Trophoblast cell (in vitro differentiated cells and primary cell): ENCODE measurements at regions not wholly inside any gene's neighbourhood (a gene's known extent, or its start where the extent isn't known, plus 50 kb on each side); places are given as distances from the start of the nearest gene placed in this dataset.

Source experiments
- DNase-seq, 2 donors: peaks; one replicate each; pipeline ENCODE4 v3.0.0-alpha.2; 2016
- H2AFZ ChIP-seq: 2 replicates; pipeline ENCODE4 v1.6.1; 2013; ENCODE audit warnings: low read length, moderate library complexity, mild to moderate bottlenecking; ENCODE audit not compliant: insufficient read depth, poor library complexity
- H2AK5ac ChIP-seq: 2 replicates; pipeline ENCODE4 v1.6.1; 2013; ENCODE audit warnings: mild to moderate bottlenecking, low read length
- H2BK120ac ChIP-seq: 2 replicates; pipeline ENCODE4 v1.6.1; 2013; ENCODE audit warnings: low read length, mild to moderate bottlenecking, moderate library complexity; ENCODE audit not compliant: insufficient read depth, poor library complexity
- H2BK12ac ChIP-seq: 2 replicates; pipeline ENCODE4 v1.6.1; 2013; ENCODE audit warnings: mild to moderate bottlenecking, low read length, moderate library complexity
- H2BK5ac ChIP-seq: 2 replicates; pipeline ENCODE4 v1.6.1; 2013; ENCODE audit warnings: low read length, low read depth, moderate library complexity, mild to moderate bottlenecking; ENCODE audit not compliant: poor library complexity
- H3K14ac ChIP-seq: 2 replicates; pipeline ENCODE4 v1.6.1; 2013; ENCODE audit warnings: mild to moderate bottlenecking, low read length
- H3K18ac ChIP-seq: 2 replicates; pipeline ENCODE4 v1.6.1; 2013; ENCODE audit warnings: mild to moderate bottlenecking, low read length
- H3K23ac ChIP-seq: 2 replicates; pipeline ENCODE4 v1.6.1; 2013; ENCODE audit warnings: low read length
- H3K27ac ChIP-seq: 2 replicates; pipeline ENCODE4 v1.5.1; 2013; ENCODE audit warnings: low read depth, mild to moderate bottlenecking, inconsistent platforms, low read length, moderate library complexity
- H3K27me3 ChIP-seq: 2 replicates; pipeline ENCODE4 v1.6.1; 2013; ENCODE audit warnings: inconsistent platforms, mild to moderate bottlenecking, low read length, moderate library complexity; ENCODE audit not compliant: insufficient read depth
- H3K36me3 ChIP-seq, 2 experiments: 1 replicate in 1 of 2; 2 replicates in 1 of 2; pipeline ENCODE4 v1.6.1; 2013; ENCODE audit warnings: low read length in 2 of 2, mild to moderate bottlenecking in 2 of 2, moderate library complexity in 1 of 2; ENCODE audit not compliant: insufficient read depth in 2 of 2, control insufficient read depth in 1 of 2
- H3K4ac ChIP-seq: 2 replicates; pipeline ENCODE4 v1.6.1; 2013; ENCODE audit warnings: low read depth, mild to moderate bottlenecking, low read length, moderate library complexity
- H3K4me1 ChIP-seq, 2 experiments: 1 replicate in 1 of 2; 2 replicates in 1 of 2; pipeline ENCODE4 v1.6.1; 2013; ENCODE audit warnings: low read length in 2 of 2, mild to moderate bottlenecking in 2 of 2, moderate library complexity in 1 of 2; ENCODE audit not compliant: insufficient read depth in 2 of 2, control insufficient read depth in 1 of 2
- H3K4me2 ChIP-seq: 2 replicates; pipeline ENCODE4 v1.6.1; 2013; ENCODE audit warnings: inconsistent platforms, mild to moderate bottlenecking, low read length, moderate library complexity
- H3K4me3 ChIP-seq: 2 replicates; pipeline ENCODE4 v1.5.1; 2013; ENCODE audit warnings: mild to moderate bottlenecking, low read depth, low read length, inconsistent platforms
- H3K79me1 ChIP-seq: one replicate; pipeline ENCODE4 v1.6.1; 2013; ENCODE audit warnings: low read length
- H3K79me2 ChIP-seq: 2 replicates; pipeline ENCODE4 v1.6.1; 2013; ENCODE audit warnings: low read length, mild to moderate bottlenecking; ENCODE audit not compliant: control insufficient read depth, insufficient read depth, poor library complexity
- H3K9ac ChIP-seq: 2 replicates; pipeline ENCODE4 v1.6.1; 2013; ENCODE audit warnings: mild to moderate bottlenecking, low read length
- H3K9me3 ChIP-seq: 2 replicates; pipeline ENCODE4 v1.6.1; 2013; ENCODE audit warnings: low read depth, mild to moderate bottlenecking, control low read depth, inconsistent platforms, low read length; ENCODE audit not compliant: insufficient read depth
- H4K12ac ChIP-seq: 2 replicates; pipeline ENCODE4 v1.6.1; 2013; ENCODE audit warnings: low read depth, mild to moderate bottlenecking, low read length, moderate library complexity
- H4K8ac ChIP-seq: 2 replicates; pipeline ENCODE4 v1.6.1; 2013; ENCODE audit warnings: low read depth, mild to moderate bottlenecking, low read length, moderate library complexity
- H4K91ac ChIP-seq: one replicate; pipeline ENCODE4 v1.6.1; 2013; ENCODE audit warnings: low read depth, mild to moderate bottlenecking, low read length, moderate library complexity
- WGBS: extraction: QIAGEN DNeasy Blood & Tissue Kit; methylation state at CpG from one replicate; pipeline ENCODE4 v1.1.7; 2013; ENCODE audit warnings: missing lambda C conversion rate; ENCODE audit not compliant: insufficient read length, insufficient coverage; ENCODE audit errors: extremely low coverage; 5-methylcytosine and 5-hydroxymethylcytosine counted together

DNA sequence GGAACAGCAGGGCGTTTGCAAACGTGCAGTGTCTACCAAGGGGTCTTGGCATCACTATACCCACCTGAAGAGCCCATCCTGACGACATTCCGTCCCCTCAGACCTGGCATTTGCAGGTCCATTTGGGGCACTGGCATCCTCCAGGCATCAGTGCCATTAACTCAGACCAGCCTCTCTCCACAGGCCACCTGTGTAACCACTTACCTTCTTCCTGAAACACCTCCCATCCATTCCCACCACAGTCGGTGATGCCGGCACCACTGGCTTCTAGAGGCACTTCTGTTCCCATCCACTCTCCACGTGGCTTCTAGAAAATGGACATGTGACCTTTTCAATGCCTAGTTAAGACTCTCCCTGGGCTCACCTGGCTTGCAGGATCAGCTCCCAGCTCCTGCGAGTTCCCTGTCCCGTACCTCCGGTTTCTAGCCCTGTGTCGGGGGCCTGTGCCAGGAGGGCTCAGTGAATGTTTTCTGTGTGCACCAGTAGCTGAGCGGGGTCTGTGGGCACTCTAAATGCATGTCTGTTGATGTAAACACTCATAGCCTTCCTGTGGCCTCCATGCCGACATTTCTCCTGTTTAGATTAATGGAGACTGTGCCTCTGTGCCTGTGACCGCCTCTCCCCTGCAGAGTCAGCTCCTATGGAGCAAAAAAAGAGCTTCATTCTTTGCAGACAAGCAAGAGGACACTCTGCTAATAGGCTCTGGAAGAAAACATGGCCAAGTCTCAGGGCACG lies 458.0 kb upstream of the HS6ST1 start:
- no peak overlapping the region for H2AK5ac ChIP-seq
- no peak overlapping the region for H2BK12ac ChIP-seq
- H3K27ac ChIP-seq: no peak overlapping the region
- DNase-seq: no peak
- peaks cover 2% of the 10 kb centered on the region for H3K9me3 ChIP-seq
- no peak overlapping the region for H3K23ac ChIP-seq
- H3K14ac ChIP-seq: no peak overlapping the region
- H3K4ac ChIP-seq: no peak overlapping the region
- H4K12ac ChIP-seq: no peak overlapping the region
- H3K4me3 ChIP-seq: no peak overlapping the region
- H4K91ac ChIP-seq: no peak overlapping the region
- H3K18ac ChIP-seq: no peak overlapping the region
- no peak overlapping the region for H3K4me2 ChIP-seq
- H4K8ac ChIP-seq: no peak overlapping the region
- H3K79me2 ChIP-seq: no peaks in the 10 kb centered on the region
- H3K9ac ChIP-seq: no peak overlapping the region
- no CpG with 5 or more reads among the region's 15 CpGs for WGBS
- no peaks in the 10 kb centered on the region for H3K79me1 ChIP-seq
- no peaks in the 10 kb centered on the region for H3K4me1 ChIP-seq
- no peak overlapping the region for H2AFZ ChIP-seq
- H3K36me3 ChIP-seq: no peaks in the 10 kb centered on the region
- no peaks in the 10 kb centered on the region for H3K27me3 ChIP-seq
- no peak overlapping the region for H2BK120ac ChIP-seq
- no peak overlapping the region for H2BK5ac ChIP-seq

DNA sequence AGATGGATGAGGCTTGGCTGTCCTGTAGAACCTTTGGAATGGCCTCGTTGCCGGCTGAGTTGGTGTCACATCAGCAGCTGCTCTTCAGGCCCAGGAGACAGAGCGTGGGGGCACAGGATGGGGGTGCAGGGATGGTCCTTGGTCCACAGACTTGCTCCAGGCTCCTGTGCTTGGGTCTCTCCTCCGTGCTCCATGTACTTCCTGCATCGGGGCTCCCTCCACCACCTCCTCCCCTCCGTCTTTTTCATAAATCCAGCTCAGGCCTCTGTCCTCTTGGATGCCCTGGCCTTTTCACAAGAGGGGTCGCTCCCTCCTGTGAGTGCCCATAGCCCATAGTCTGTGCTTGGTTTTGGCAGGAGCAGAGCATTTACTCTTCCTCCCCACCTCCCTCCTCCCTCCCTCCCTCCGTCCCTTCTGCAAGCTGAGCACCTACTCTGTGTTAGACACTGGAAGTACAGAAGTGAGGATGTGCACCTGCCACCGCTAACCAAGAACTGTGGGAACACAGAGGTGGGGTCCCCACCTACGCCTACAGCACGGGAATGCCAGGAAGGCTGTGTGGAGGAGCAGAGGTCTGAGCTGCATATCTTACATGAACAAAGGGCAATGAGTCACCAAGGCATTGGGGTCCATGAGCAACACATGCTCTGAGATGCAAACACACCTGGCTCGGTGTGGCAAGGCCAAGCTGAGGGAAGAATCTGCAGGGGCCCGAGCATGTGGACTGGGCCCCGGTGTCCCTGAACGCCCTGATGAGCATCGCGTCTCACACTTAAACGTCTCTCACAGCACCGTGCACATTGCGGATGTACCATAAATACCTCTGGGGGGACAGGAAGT lies 458.7 kb upstream of the HS6ST1 start:
- H3K4ac ChIP-seq: no peak overlapping the region
- peaks cover 2% of the 10 kb centered on the region for H3K9me3 ChIP-seq
- no peak overlapping the region for H4K12ac ChIP-seq
- H2BK12ac ChIP-seq: no peak overlapping the region
- WGBS: no CpG with 5 or more reads among the region's 20 CpGs
- H2BK5ac ChIP-seq: no peak overlapping the region
- DNase-seq: no peak
- H2AK5ac ChIP-seq: no peak overlapping the region
- no peaks in the 10 kb centered on the region for H3K79me2 ChIP-seq
- H3K14ac ChIP-seq: no peak overlapping the region
- H3K23ac ChIP-seq: no peak overlapping the region
- H3K4me3 ChIP-seq: no peak overlapping the region
- no peak overlapping the region for H3K4me2 ChIP-seq
- H3K9ac ChIP-seq: no peak overlapping the region
- no peak overlapping the region for H3K18ac ChIP-seq
- H4K91ac ChIP-seq: no peak overlapping the region
- H4K8ac ChIP-seq: no peak overlapping the region
- H3K79me1 ChIP-seq: no peaks in the 10 kb centered on the region
- H3K36me3 ChIP-seq: no peaks in the 10 kb centered on the region
- H2BK120ac ChIP-seq: no peak overlapping the region
- no peaks in the 10 kb centered on the region for H3K4me1 ChIP-seq
- no peak overlapping the region for H3K27ac ChIP-seq
- no peak overlapping the region for H2AFZ ChIP-seq
- H3K27me3 ChIP-seq: no peaks in the 10 kb centered on the region

DNA sequence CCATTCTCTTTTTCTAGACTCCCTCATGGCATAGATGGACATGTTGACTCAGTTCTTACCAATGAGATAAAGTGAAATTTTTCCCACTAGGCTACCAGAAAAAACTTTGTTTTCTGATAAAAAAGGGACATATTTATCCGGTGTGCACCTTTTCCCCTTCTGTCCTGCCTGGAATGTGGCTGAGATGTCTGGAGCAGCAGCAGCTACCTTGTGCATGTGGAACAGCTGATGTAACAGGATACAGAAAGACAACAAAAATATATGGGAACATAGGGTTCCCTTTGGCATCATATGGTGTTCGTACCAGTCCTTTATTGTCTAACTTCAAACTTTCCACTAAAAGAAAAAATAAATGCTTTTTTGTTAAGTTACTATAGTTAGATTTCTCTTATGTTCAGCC lies 460.2 kb upstream of the HS6ST1 start:
- Histone ChIP-seq H3K9ac (no peak overlapping the region), H2BK120ac (no peak overlapping the region), H2AK5ac (no peak overlapping the region), H2BK5ac (no peak overlapping the region), H3K4ac (no peak overlapping the region), H3K14ac (no peak overlapping the region), H3K27me3 (no peaks in the 10 kb centered on the region), H3K27ac (no peak overlapping the region), H3K4me2 (no peak overlapping the region), H3K9me3 (peaks cover 2% of the 10 kb centered on the region), H3K23ac (no peak overlapping the region), H3K79me1 (no peaks in the 10 kb centered on the region), H4K12ac (no peak overlapping the region), H4K91ac (no peak overlapping the region), H3K79me2 (no peaks in the 10 kb centered on the region), H4K8ac (no peak overlapping the region), H2BK12ac (no peak overlapping the region), H3K18ac (no peak overlapping the region), H2AFZ (no peak overlapping the region), H3K4me3 (no peak overlapping the region), H3K4me1 (no peaks in the 10 kb centered on the region), H3K36me3 (no peaks in the 10 kb centered on the region)
- no CpG with 5 or more reads among the region's 2 CpGs for WGBS
- DNase-seq: no peak

- Histone ChIP-seq H3K79me1 (no peaks in the 10 kb centered on the region), H4K91ac (no peak overlapping the region), H2BK120ac (no peak overlapping the region), H3K4me3 (no peak overlapping the region), H3K79me2 (no peaks in the 10 kb centered on the region), H2AFZ (no peak overlapping the region), H4K8ac (no peak overlapping the region), H3K36me3 (no peaks in the 10 kb centered on the region), H3K27ac (no peak overlapping the region), H3K27me3 (no peaks in the 10 kb centered on the region), H4K12ac (no peak overlapping the region), H3K9ac (no peak overlapping the region), H3K14ac (no peak overlapping the region), H3K9me3 (peaks cover 2% of the 10 kb centered on the region), H2AK5ac (no peak overlapping the region), H3K4me1 (no peaks in the 10 kb centered on the region), H3K4ac (no peak overlapping the region), H3K4me2 (no peak overlapping the region), H2BK5ac (no peak overlapping the region), H3K23ac (no peak overlapping the region), H3K18ac (no peak overlapping the region), H2BK12ac (no peak overlapping the region)
- no peak for DNase-seq
- no CpG with 5 or more reads among the region's 9 CpGs for WGBS
These were observed 460.8 kb upstream of the HS6ST1 start for GRCh38 chr2:128779301-128780095.
